Stimulated activated CD8-positive, alpha-beta memory T cell treated with anti-CD3 and anti-CD28 coated beads, Interleukin-15, amount 100 ng/mL, for 1 hour (primary cell): ENCODE measurements at regions not wholly inside any gene's neighbourhood (a gene's known extent, or its start where the extent isn't known, plus 50 kb on each side); places are given as distances from the start of the nearest gene placed in this dataset.
"Not testable (repeated sequence)": the region's sequence is repeated elsewhere in the genome, so short reads cannot be mapped to it uniquely, and the experiment has no call there.

Experiments
- DNase-seq: peaks from one replicate; pipeline ENCODE4 v3.0.0-alpha.2; 2020; ENCODE audit warnings: low read depth

- no peak for DNase-seq
These were observed 179.1 kb downstream of the FASLG start for GRCh38 chr1:172837816-172838679.

GRCh38 chr1:172838680-172839313 lies 179.9 kb downstream of the FASLG start:
- DNase-seq, result no peak

GRCh38 chr1:172839639-172840038 lies 180.7 kb downstream of the FASLG start:
- not testable (repeated sequence) for DNase-seq

GRCh38 chr1:172843444-172843843 lies 184.5 kb downstream of the FASLG start:
- no peak for DNase-seq

- DNase-seq, result peak; percentile 13
These were observed 186.5 kb downstream of the FASLG start for GRCh38 chr1:172845371-172845770.

GRCh38 chr1:172845865-172846264 lies 187.0 kb downstream of the FASLG start:
- no peak for DNase-seq

- DNase-seq, result not testable (repeated sequence)
These were observed 188.9 kb downstream of the FASLG start for GRCh38 chr1:172847814-172848213.

- no peak for DNase-seq
These were observed 190.8 kb downstream of the FASLG start for GRCh38 chr1:172849653-172850052.

GRCh38 chr1:172851077-172851476 lies 192.2 kb downstream of the FASLG start:
- no peak for DNase-seq

GRCh38 chr1:172851856-172852255 lies 193.0 kb downstream of the FASLG start:
- DNase-seq, result no peak

- DNase-seq, result not testable (repeated sequence)
These were observed 194.8 kb downstream of the TNFSF18 start for GRCh38 chr1:172855983-172856382.

- no peak for DNase-seq
These were observed 187.7 kb downstream of the TNFSF18 start for GRCh38 chr1:172863031-172863430.

GRCh38 chr1:172867216-172867818 lies 183.4 kb downstream of the TNFSF18 start:
- no peak for DNase-seq

- no peak for DNase-seq
These were observed 179.7 kb downstream of the TNFSF18 start for GRCh38 chr1:172870901-172871606.

- no peak for DNase-seq
These were observed 175.8 kb downstream of the TNFSF18 start for GRCh38 chr1:172874950-172875349.

GRCh38 chr1:172875892-172876291 lies 174.8 kb downstream of the TNFSF18 start:
- no peak for DNase-seq

GRCh38 chr1:172882385-172882784 lies 168.4 kb downstream of the TNFSF18 start:
- no peak for DNase-seq

- DNase-seq, result no peak
These were observed 167.9 kb downstream of the TNFSF18 start for GRCh38 chr1:172882791-172883386.

- no peak for DNase-seq
These were observed 167.4 kb downstream of the TNFSF18 start for GRCh38 chr1:172883387-172883791.

GRCh38 chr1:172883844-172884243 lies 166.9 kb downstream of the TNFSF18 start:
- no peak for DNase-seq

GRCh38 chr1:172885411-172885810 lies 165.3 kb downstream of the TNFSF18 start:
- no peak for DNase-seq

GRCh38 chr1:172885971-172886370 lies 164.8 kb downstream of the TNFSF18 start:
- DNase-seq, result no peak
